BJ (cell line): ENCODE measurements at regions not wholly inside any gene's neighbourhood (a gene's known extent, or its start where the extent isn't known, plus 50 kb on each side); places are given as distances from the start of the nearest gene placed in this dataset.

Experiments
- CTCF ChIA-PET: fragments of 350-600 bp; formaldehyde crosslinking; extraction: SDS; loops from one replicate; lab custom pipeline; 2021; ENCODE audit warnings: antibody characterized with exemption, inconsistent platforms; lab: Yijun Ruan, JAX
- POLR2A ChIA-PET: fragments of 300-600 bp; sonication (Branson Sonifier 250); formaldehyde crosslinking; extraction: SDS; loops from one replicate; lab custom pipeline; 2021; ENCODE audit warnings: antibody characterized with exemption; lab: Charles Lee
- DNase-seq: peaks from one replicate; pipeline ENCODE4 v3.0.0-alpha.2; 2011; ENCODE audit warnings: low read depth
- H3K27me3 ChIP-seq: 2 replicates; pipeline ENCODE4 v1.6.0; 2011; ENCODE audit warnings: low read length; ENCODE audit not compliant: control insufficient read depth, insufficient read depth
- H3K36me3 ChIP-seq: 2 replicates; pipeline ENCODE4 v1.5.1; 2011; ENCODE audit warnings: low read length; ENCODE audit not compliant: control insufficient read depth, insufficient read depth
- H3K4me3 ChIP-seq: 2 replicates; pipeline ENCODE4 v1.5.1; 2011; ENCODE audit warnings: low read depth, mild to moderate bottlenecking, control low read depth, low read length
- CTCF ChIP-seq: IDR thresholded peaks from 2 replicates; pipeline ENCODE4 v1.5.1; 2011; ENCODE audit warnings: low read depth, mild to moderate bottlenecking, control low read depth, inconsistent platforms, low read length, moderate library complexity; ENCODE audit not compliant: insufficient read depth

DNA sequence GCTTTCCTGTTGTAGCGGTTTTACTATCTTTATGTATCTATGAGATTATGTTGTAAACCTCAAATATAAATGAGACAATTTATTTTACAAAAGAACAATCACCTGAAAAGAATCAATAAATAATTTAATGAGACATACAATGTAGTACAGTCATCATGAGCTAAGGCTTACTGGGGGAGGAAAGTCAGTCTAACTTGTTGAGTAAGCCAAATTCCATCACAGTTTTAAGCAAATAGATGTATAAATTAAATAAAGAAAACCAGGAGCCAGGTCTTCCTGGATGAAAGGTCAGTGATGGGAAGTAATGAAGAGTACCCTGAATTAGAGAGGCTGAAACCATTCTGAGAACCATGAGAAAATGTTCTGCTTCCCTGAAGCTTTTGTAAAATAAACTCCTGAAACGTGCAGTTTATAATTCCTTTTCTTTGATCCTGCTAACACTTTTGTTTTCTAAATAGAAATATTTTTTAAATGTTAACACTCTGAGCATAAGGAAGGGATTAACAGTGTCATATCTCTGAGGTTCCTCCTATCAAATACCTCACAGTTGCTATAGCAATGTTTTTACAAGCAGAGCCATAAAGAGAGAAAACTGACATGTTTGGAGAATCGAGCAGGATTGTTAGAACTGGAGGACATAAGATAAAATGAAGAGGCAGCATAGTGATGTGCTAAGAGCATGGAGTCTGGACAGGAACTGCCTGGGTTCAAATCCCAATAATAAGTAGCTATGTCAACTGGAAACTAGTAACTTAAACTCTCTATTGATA lies 444.9 kb upstream of the FOXG1 start:
- Histone ChIP-seq H3K4me3 (no peak overlapping the region), H3K36me3 (no peaks in the 10 kb centered on the region), H3K27me3 (no peaks in the 10 kb centered on the region)
- ChIA-PET CTCF (no interaction called here), POLR2A (no interaction called here)
- no peak for TF ChIP-seq CTCF
- DNase-seq = no peak

GRCh38 chr14:28323366-28323765 lies 443.2 kb upstream of the FOXG1 start:
- ChIA-PET POLR2A (no interaction called here), CTCF (no interaction called here)
- Histone ChIP-seq H3K36me3 (no peaks in the 10 kb centered on the region), H3K27me3 (no peaks in the 10 kb centered on the region), H3K4me3 (no peak overlapping the region)
- TF ChIP-seq CTCF = no peak
- no peak for DNase-seq

DNA sequence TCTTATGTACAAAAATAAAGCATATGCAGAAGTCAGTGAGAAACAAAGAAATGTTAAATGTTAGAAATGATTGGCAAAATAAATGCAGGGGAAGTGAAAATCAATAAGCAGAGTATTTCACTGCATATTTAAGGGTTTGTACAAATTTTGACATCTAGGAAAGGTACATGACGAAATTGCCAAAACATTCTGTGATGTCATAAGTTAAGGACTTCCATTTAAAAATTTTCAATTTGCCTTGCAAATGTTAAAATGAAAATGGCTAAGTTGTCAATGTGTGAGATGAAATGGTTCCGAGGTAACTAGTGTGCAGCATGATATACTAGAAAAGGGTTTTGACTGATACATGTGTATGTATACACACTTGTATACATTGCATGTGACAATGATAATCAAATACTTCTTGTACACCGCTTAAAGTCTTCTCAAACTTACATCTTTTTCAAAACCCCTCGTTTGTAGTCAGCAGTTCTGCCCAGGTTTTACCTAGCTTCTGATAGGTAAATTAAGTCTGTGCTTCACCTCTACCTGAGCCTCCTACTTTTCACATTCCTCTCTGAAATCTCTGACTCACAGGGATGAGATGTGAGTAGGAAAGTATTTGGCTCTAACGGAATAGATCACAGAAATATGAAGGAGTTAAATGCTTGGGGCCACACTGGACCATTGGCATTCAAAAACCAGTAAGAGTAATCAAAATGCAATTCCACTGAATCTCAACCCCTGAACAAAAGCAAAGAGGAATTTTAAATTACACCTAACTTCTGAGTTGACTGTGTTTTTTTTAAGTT lies 442.4 kb upstream of the FOXG1 start:
- no peak for DNase-seq
- H3K36me3 ChIP-seq = no peaks in the 10 kb centered on the region
- no peak overlapping the region for H3K4me3 ChIP-seq
- no peaks in the 10 kb centered on the region for H3K27me3 ChIP-seq
- POLR2A ChIA-PET = no interaction called here
- CTCF ChIA-PET = no interaction called here
- no peak for TF ChIP-seq CTCF

- no peak for TF ChIP-seq CTCF
- no peaks in the 10 kb centered on the region for H3K27me3 ChIP-seq
- CTCF ChIA-PET = no interaction called here
- H3K36me3 ChIP-seq = no peaks in the 10 kb centered on the region
- no peak overlapping the region for H3K4me3 ChIP-seq
- no peak for DNase-seq
- POLR2A ChIA-PET = no interaction called here
Observed at GRCh38 chr14:28340816-28341215, 425.8 kb upstream of the FOXG1 start.

- no peak overlapping the region for H3K4me3 ChIP-seq
- CTCF ChIA-PET = no interaction called here
- no peaks in the 10 kb centered on the region for H3K36me3 ChIP-seq
- no peaks in the 10 kb centered on the region for H3K27me3 ChIP-seq
- no peak for TF ChIP-seq CTCF
- DNase-seq = no peak
- POLR2A ChIA-PET = no interaction called here
Observed at GRCh38 chr14:28344381-28344780, 422.2 kb upstream of the FOXG1 start.
